Thyroid gland (tissue), 4 donors: ENCODE measurements at regions not wholly inside any gene's neighbourhood (a gene's known extent, or its start where the extent isn't known, plus 50 kb on each side); places are given as distances from the start of the nearest gene placed in this dataset.

Experiments
- DNase-seq, 2 donors: peaks; one replicate each; pipeline ENCODE4 v3.0.0-alpha.2; 2019
- H3K27ac ChIP-seq, 3 donors: fragments of 200-600 bp; sonication (generic); 1 replicate in 2 of 3; 2 replicates in 1 of 3; pipeline ENCODE4 v1.5.1; 2016 to 2019; ENCODE audit warnings: mild to moderate bottlenecking in 1 of 3, moderate library complexity in 1 of 3
- H3K27me3 ChIP-seq: fragments of 200-600 bp; sonication (generic); one replicate; pipeline ENCODE4 v1.5.1; 2019
- H3K36me3 ChIP-seq, 2 donors: fragments of 200-600 bp; sonication (generic); one replicate each; pipeline ENCODE4 v1.5.1; 2016 to 2019
- H3K4me1 ChIP-seq, 2 donors: fragments of 200-600 bp; sonication (generic); one replicate each; pipeline ENCODE4 v1.5.1; 2017 to 2019
- H3K4me3 ChIP-seq, 3 donors: fragments of 200-600 bp; sonication (generic); replicated peaks in 1 of 3; 1 replicate in 2 of 3; 2 replicates in 1 of 3; pipeline ENCODE4 v1.5.1; 2016; ENCODE audit warnings: mild to moderate bottlenecking in 1 of 3
- H3K9me3 ChIP-seq: fragments of 200-600 bp; sonication (generic); one replicate; pipeline ENCODE4 v1.5.1; 2017
- POLR2A ChIP-seq, 2 donors: fragments of 450-650 bp; IDR thresholded peaks; one replicate each; pipeline ENCODE4 v1.6.1; 2017; ENCODE audit warnings: antibody characterized with exemption in 2 of 2, mild to moderate bottlenecking in 2 of 2, moderate library complexity in 1 of 2
- WGBS, 2 donors: methylation state at CpG; one replicate each; pipeline ENCODE4 v1.1.5; 2017; 5-methylcytosine and 5-hydroxymethylcytosine counted together
- intact Hi-C: fragments of 100-400 bp; cut with DNase I; formaldehyde crosslinking; loops from one replicate; pipeline ENCODE4 v1.15.1; 2023
- TF ChIP-seq, protein P1 (sequence below), 6 experiments: fragments of 200-600 bp in 3 of 6; fragments of 450-650 bp in 3 of 6; sonication (generic) in 3 of 6; IDR thresholded peaks; one replicate each; pipeline ENCODE4 v1.5.1; 2016 to 2019; ENCODE audit warnings: antibody characterized with exemption in 6 of 6, mild to moderate bottlenecking in 2 of 6, inconsistent platforms in 1 of 6, moderate library complexity in 1 of 6

DNA sequence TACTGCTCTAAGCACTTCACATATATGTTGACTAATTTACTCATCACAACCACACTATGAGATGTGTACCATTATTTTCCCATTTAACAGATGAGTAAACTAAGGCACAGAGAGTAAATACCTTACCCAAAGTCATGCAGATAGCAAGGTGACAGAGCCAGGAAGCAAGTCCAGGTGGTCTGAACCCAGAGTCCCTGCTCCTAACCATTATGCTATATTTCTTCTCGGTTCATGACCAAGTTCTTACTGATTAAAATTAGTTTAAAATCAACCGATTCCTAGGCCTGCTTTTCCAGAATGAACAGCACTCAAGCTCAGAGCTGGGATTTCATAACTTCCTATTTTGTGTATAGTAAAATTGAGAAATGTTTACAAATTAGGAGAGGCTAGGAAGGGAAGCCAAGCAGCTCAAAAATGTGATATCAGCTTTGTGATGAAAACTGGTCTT lies 85.5 kb upstream of the EGLN3 start:
- Histone ChIP-seq H3K27ac (no peak overlapping the region), H3K4me1 (no peaks in the 10 kb centered on the region), H3K4me3 (no peak overlapping the region), H3K27me3 (no peaks in the 10 kb centered on the region), H3K36me3 (no peaks in the 10 kb centered on the region), H3K9me3 (no peaks in the 10 kb centered on the region)
- no peak for TF ChIP-seq POLR2A (IDR thresholded peaks at IDR 0.05)
- TF ChIP-seq, protein P1, sequence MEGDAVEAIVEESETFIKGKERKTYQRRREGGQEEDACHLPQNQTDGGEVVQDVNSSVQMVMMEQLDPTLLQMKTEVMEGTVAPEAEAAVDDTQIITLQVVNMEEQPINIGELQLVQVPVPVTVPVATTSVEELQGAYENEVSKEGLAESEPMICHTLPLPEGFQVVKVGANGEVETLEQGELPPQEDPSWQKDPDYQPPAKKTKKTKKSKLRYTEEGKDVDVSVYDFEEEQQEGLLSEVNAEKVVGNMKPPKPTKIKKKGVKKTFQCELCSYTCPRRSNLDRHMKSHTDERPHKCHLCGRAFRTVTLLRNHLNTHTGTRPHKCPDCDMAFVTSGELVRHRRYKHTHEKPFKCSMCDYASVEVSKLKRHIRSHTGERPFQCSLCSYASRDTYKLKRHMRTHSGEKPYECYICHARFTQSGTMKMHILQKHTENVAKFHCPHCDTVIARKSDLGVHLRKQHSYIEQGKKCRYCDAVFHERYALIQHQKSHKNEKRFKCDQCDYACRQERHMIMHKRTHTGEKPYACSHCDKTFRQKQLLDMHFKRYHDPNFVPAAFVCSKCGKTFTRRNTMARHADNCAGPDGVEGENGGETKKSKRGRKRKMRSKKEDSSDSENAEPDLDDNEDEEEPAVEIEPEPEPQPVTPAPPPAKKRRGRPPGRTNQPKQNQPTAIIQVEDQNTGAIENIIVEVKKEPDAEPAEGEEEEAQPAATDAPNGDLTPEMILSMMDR (IDR thresholded peaks at IDR 0.05) = no peak
- DNase-seq = no peak
- intact Hi-C loops = no loop called here
- 84 to 90% methylated on average over 2 of the region's 2 CpGs for WGBS, 2 donors

GRCh38 chr14:34035934-34036250 lies 85.0 kb upstream of the EGLN3 start:
- no peaks in the 10 kb centered on the region for H3K27me3 ChIP-seq
- H3K27ac ChIP-seq = no peak overlapping the region
- H3K4me3 ChIP-seq = no peak overlapping the region
- no peaks in the 10 kb centered on the region for H3K4me1 ChIP-seq
- TF ChIP-seq, protein P1 (IDR thresholded peaks at IDR 0.05) = no peak
- no peak for TF ChIP-seq POLR2A (IDR thresholded peaks at IDR 0.05)
- intact Hi-C loops = no loop called here
- H3K36me3 ChIP-seq = no peaks in the 10 kb centered on the region
- no peak for DNase-seq
- 100% methylated on average over 1 of the region's 1 CpG for WGBS, 2 donors
- H3K9me3 ChIP-seq = no peaks in the 10 kb centered on the region

- Histone ChIP-seq H3K4me1 (no peaks in the 10 kb centered on the region), H3K4me3 (no peak overlapping the region), H3K36me3 (no peaks in the 10 kb centered on the region), H3K27ac (no peak overlapping the region), H3K27me3 (no peaks in the 10 kb centered on the region), H3K9me3 (no peaks in the 10 kb centered on the region)
- TF ChIP-seq POLR2A (IDR thresholded peaks at IDR 0.05) = no peak
- TF ChIP-seq, protein P1 (IDR thresholded peaks at IDR 0.05) = no peak
- no peak for DNase-seq
- intact Hi-C loops = no loop called here
- 86 to 87% methylated on average over 10 of the region's 10 CpGs for WGBS, 2 donors
Observed at GRCh38 chr14:34035177-34035933, 84.5 kb upstream of the EGLN3 start.

- Histone ChIP-seq H3K27ac (no peak overlapping the region), H3K27me3 (no peaks in the 10 kb centered on the region), H3K4me1 (no peaks in the 10 kb centered on the region), H3K36me3 (no peaks in the 10 kb centered on the region), H3K4me3 (no peak overlapping the region), H3K9me3 (no peaks in the 10 kb centered on the region)
- intact Hi-C loops = no loop called here
- no peak for TF ChIP-seq POLR2A (IDR thresholded peaks at IDR 0.05)
- TF ChIP-seq, protein P1 (IDR thresholded peaks at IDR 0.05) = no peak
- WGBS, 2 donors = 82 to 90% methylated on average over 11 of the region's 11 CpGs
- DNase-seq = no peak
Observed at GRCh38 chr14:34034447-34035176, 83.7 kb upstream of the EGLN3 start.

DNA sequence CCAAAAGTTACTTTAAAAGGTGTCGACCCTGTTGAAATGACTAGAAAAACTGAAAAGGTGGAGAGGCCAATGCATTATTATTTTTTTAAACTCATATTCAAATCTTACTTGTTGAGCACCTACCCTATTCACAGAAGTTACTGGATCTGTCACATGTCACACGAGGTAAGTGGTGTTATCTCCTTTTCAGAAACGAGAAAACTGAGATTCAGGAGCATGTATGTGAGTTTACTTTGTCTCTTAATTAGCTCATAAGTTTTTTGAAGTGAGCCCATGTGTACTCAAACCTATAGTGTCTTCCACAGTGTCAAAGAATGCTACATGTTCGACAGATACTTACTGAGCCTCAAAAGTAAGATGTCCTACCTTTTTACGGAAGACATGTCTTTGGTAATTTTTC lies 81.8 kb upstream of the EGLN3 start:
- Histone ChIP-seq H3K36me3 (no peaks in the 10 kb centered on the region), H3K27ac (no peak overlapping the region), H3K4me1 (no peaks in the 10 kb centered on the region), H3K4me3 (no peak overlapping the region), H3K9me3 (no peaks in the 10 kb centered on the region), H3K27me3 (no peaks in the 10 kb centered on the region)
- TF ChIP-seq, protein P1 (IDR thresholded peaks at IDR 0.05) = no peak
- no peak for TF ChIP-seq POLR2A (IDR thresholded peaks at IDR 0.05)
- intact Hi-C loops = no loop called here
- WGBS, 2 donors = 75 to 83% methylated on average over 5 of the region's 5 CpGs
- DNase-seq = no peak
